Natural killer cell (primary cell): ENCODE measurements at regions not wholly inside any gene's neighbourhood (a gene's known extent, or its start where the extent isn't known, plus 50 kb on each side); places are given as distances from the start of the nearest gene placed in this dataset.

Experiments used
- ATAC-seq, 3 donors: fragments of 150-1000 bp in 2 of 3; fragments of 200-7000 bp in 1 of 3; cut with Tn5 transposase; 1 replicate in 1 of 3; 2 replicates in 2 of 3; pipeline ENCODE4 v1.10.0; 2021; ENCODE audit warnings: mild to moderate bottlenecking in 2 of 3, moderate library complexity in 2 of 3
- DNase-seq, 2 donors: peaks; one replicate each; pipeline versions ENCODE4 v3.0.0 to v3.0.0-alpha.2; 2013 to 2021; ENCODE audit warnings: mixed read lengths in 1 of 2
- H3K27ac ChIP-seq: one replicate; pipeline ENCODE4 v1.5.1; 2013; ENCODE audit warnings: mild to moderate bottlenecking, low read length
- H3K27me3 ChIP-seq: one replicate; pipeline ENCODE4 v1.6.1; 2013; ENCODE audit warnings: low read length; ENCODE audit not compliant: control insufficient read depth, insufficient read depth
- H3K36me3 ChIP-seq: one replicate; pipeline ENCODE4 v1.6.1; 2013; ENCODE audit warnings: low read length; ENCODE audit not compliant: control insufficient read depth, insufficient read depth
- H3K4me1 ChIP-seq: one replicate; pipeline ENCODE4 v1.6.1; 2013; ENCODE audit warnings: low read length; ENCODE audit not compliant: control insufficient read depth, insufficient read depth
- H3K4me3 ChIP-seq: one replicate; pipeline ENCODE4 v1.5.1; 2013; ENCODE audit warnings: low read length
- H3K9me3 ChIP-seq: one replicate; pipeline ENCODE4 v1.6.1; 2013; ENCODE audit warnings: low read length; ENCODE audit not compliant: control insufficient read depth, insufficient read depth
- H3K27ac Mint-ChIP-seq, 2 donors: one replicate each; pipeline ENCODE4 v1.8.0; 2022; ENCODE audit warnings: mild to moderate bottlenecking in 2 of 2, mixed read lengths in 2 of 2, moderate library complexity in 1 of 2
- H3K27me3 Mint-ChIP-seq, 2 donors: one replicate each; pipeline ENCODE4 v1.8.0; 2022; ENCODE audit warnings: low read depth in 2 of 2, mixed read lengths in 2 of 2
- H3K36me3 Mint-ChIP-seq: one replicate; pipeline ENCODE4 v1.8.0; 2022; ENCODE audit warnings: mixed read lengths
- H3K4me1 Mint-ChIP-seq, 2 donors: one replicate each; pipeline ENCODE4 v1.8.0; 2022; ENCODE audit warnings: mixed read lengths in 2 of 2
- H3K4me3 Mint-ChIP-seq: one replicate; pipeline ENCODE4 v1.8.0; 2022; ENCODE audit warnings: mild to moderate bottlenecking, moderate library complexity, mixed read lengths
- H3K9me3 Mint-ChIP-seq, 2 donors: one replicate each; pipeline ENCODE4 v1.8.0; 2022; ENCODE audit warnings: mixed read lengths in 2 of 2
- WGBS: methylation state at CpG from one replicate; pipeline ENCODE4 v1.1.7; 2013; ENCODE audit warnings: missing lambda C conversion rate; ENCODE audit not compliant: insufficient coverage; 5-methylcytosine and 5-hydroxymethylcytosine counted together
- intact Hi-C: fragments of 100-400 bp; cut with micrococcal nuclease; formaldehyde crosslinking; loops from one replicate; pipeline ENCODE4 v1.14.2; 2022
- TF ChIP-seq, protein P1 (sequence below): fragments of 200-600 bp; IDR thresholded peaks from one replicate; pipeline ENCODE4 v1.8.0; 2022; ENCODE audit warnings: antibody characterized with exemption

DNA sequence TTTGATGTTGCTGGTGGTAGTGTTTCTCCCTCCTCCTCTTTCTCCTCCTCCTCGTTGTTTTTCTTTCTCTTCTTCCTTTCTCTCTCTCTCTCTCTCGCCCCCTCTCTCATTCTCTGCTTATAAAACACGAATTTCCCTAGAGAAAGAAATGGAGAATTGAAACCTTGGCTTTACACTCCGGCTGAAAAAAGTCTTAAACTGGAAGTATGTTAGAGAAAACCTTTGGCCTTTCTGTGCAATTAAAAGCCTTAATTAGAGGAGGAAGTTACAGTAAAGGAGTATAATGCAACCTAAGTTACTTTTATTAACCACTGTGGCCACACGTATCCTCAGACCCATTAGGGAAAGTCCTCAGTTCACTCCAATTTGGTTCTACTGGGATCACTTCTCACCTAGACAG lies 501.7 kb upstream of the SORCS1 start:
- H3K27me3 ChIP-seq: no peaks in the 10 kb centered on the region
- peaks cover 5 to 10% of the 10 kb centered on the region in 2 donors for H3K9me3 Mint-ChIP-seq
- no peaks in the 10 kb centered on the region for H3K27me3 Mint-ChIP-seq
- no peaks in the 10 kb centered on the region for H3K4me1 ChIP-seq
- no peaks in the 10 kb centered on the region for H3K4me1 Mint-ChIP-seq
- no peak for ATAC-seq
- H3K9me3 ChIP-seq: no peaks in the 10 kb centered on the region
- DNase-seq: no peak
- WGBS: 86% methylated on average over 1 of the region's 5 CpGs
- no peaks in the 10 kb centered on the region for H3K36me3 ChIP-seq
- H3K27ac Mint-ChIP-seq: no peak overlapping the region
- TF ChIP-seq, protein P1, sequence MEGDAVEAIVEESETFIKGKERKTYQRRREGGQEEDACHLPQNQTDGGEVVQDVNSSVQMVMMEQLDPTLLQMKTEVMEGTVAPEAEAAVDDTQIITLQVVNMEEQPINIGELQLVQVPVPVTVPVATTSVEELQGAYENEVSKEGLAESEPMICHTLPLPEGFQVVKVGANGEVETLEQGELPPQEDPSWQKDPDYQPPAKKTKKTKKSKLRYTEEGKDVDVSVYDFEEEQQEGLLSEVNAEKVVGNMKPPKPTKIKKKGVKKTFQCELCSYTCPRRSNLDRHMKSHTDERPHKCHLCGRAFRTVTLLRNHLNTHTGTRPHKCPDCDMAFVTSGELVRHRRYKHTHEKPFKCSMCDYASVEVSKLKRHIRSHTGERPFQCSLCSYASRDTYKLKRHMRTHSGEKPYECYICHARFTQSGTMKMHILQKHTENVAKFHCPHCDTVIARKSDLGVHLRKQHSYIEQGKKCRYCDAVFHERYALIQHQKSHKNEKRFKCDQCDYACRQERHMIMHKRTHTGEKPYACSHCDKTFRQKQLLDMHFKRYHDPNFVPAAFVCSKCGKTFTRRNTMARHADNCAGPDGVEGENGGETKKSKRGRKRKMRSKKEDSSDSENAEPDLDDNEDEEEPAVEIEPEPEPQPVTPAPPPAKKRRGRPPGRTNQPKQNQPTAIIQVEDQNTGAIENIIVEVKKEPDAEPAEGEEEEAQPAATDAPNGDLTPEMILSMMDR: no peak
- no peak overlapping the region for H3K4me3 ChIP-seq
- intact Hi-C loops: no loop called here
- H3K4me3 Mint-ChIP-seq: no peak overlapping the region
- no peaks in the 10 kb centered on the region for H3K36me3 Mint-ChIP-seq
- no peak overlapping the region for H3K27ac ChIP-seq

DNA sequence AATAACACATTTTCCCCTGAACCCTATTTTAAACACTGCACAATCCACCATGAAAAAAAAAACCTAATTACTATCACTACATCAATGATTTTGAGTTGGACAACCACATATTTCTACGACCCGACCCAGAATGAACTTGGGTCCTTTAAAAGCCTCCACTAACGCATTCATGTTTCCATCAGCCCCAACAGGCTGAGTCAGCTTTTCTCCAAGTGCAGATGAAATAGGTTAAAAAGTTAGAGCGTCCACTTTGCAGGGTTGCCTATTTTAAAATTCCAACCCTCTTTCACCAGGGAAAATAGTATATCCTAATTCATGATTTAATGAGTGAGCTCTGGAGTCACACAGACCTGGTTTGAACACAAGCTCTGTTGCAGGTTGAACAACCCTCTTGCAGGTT lies 501.0 kb upstream of the SORCS1 start:
- no peaks in the 10 kb centered on the region for H3K36me3 ChIP-seq
- no peaks in the 10 kb centered on the region for H3K27me3 ChIP-seq
- no peaks in the 10 kb centered on the region for H3K4me1 Mint-ChIP-seq
- H3K4me3 ChIP-seq: no peak overlapping the region
- H3K4me1 ChIP-seq: no peaks in the 10 kb centered on the region
- no peaks in the 10 kb centered on the region for H3K36me3 Mint-ChIP-seq
- TF ChIP-seq, protein P1: no peak
- no peak overlapping the region for H3K4me3 Mint-ChIP-seq
- ATAC-seq (no peak), DNase-seq (no peak)
- H3K27ac Mint-ChIP-seq: no peak overlapping the region
- intact Hi-C loops: no loop called here
- peaks cover 2 to 10% of the 10 kb centered on the region in 2 donors for H3K9me3 Mint-ChIP-seq
- no peak overlapping the region for H3K27ac ChIP-seq
- 76% methylated on average over 4 of the region's 4 CpGs for WGBS
- H3K27me3 Mint-ChIP-seq: no peaks in the 10 kb centered on the region
- H3K9me3 ChIP-seq: no peaks in the 10 kb centered on the region

DNA sequence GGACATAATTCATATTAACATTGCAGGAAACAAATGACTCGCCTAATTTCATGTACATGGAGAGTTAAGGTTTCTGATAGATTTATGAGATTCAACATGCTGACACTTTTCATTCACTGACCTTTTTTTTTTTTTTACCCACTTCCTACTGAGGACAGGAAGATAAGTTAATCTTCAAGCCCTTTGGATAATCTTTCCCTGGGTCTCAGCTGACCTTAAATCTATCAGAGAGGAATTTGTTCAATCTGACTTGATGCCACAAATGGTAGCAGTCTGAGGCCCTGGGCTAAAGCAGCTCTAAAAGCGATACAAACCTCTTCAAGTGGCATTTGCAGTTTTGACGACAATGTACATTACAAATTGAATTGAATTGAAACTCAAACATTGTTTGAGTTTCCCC lies 493.3 kb upstream of the SORCS1 start:
- 76% methylated on average over 2 of the region's 3 CpGs for WGBS
- Histone ChIP-seq H3K4me1 (peaks cover 3% of the 10 kb centered on the region), H3K27me3 (no peaks in the 10 kb centered on the region)

DNA sequence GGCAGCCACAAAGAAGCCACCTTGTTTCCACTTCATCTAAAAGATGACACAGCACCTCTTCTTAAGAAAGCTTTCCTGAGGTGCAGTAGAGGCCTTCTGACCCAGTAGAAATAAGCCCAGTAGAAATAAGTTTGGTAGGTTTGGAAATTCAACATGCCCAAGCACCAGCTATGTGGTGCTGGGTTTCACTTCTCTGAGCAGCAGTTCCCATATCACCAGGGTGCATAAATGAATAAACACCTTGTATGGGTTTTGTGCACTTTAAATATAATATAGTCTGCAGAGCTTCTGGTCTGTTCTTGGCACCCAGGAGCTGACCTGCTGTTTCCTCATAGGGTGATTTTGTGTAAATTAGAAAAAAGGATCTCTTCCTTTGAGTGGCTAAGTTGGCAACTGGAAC lies 492.4 kb upstream of the SORCS1 start:
- Mint-ChIP-seq H3K27ac (no peak overlapping the region), H3K9me3 (peaks cover 0 to 2% of the 10 kb centered on the region in 2 donors), H3K36me3 (no peaks in the 10 kb centered on the region), H3K4me1 (peaks cover 0 to 6% of the 10 kb centered on the region in 2 donors), H3K4me3 (no peak overlapping the region), H3K27me3 (no peaks in the 10 kb centered on the region)
- intact Hi-C loops: no loop called here
- ATAC-seq: no peak
- Histone ChIP-seq H3K27me3 (no peaks in the 10 kb centered on the region), H3K4me3 (no peak overlapping the region), H3K9me3 (no peaks in the 10 kb centered on the region), H3K4me1 (peaks cover 3% of the 10 kb centered on the region), H3K36me3 (no peaks in the 10 kb centered on the region), H3K27ac (no peak overlapping the region)
- DNase-seq: no peak
- TF ChIP-seq, protein P1: no peak

More for the DNA sequence above, 493.3 kb upstream of the SORCS1 start:
- Mint-ChIP-seq H3K4me3 (no peak overlapping the region), H3K4me1 (peaks cover 0 to 6% of the 10 kb centered on the region in 2 donors), H3K9me3 (peaks cover 0 to 2% of the 10 kb centered on the region in 2 donors), H3K27ac (no peak overlapping the region), H3K36me3 (no peaks in the 10 kb centered on the region), H3K27me3 (no peaks in the 10 kb centered on the region)
- no peak for ATAC-seq
- no peaks in the 10 kb centered on the region for H3K9me3 ChIP-seq
- no peak for DNase-seq
- H3K4me3 ChIP-seq: no peak overlapping the region
- no peak overlapping the region for H3K27ac ChIP-seq
- intact Hi-C loops: no loop called here
- no peaks in the 10 kb centered on the region for H3K36me3 ChIP-seq
- TF ChIP-seq, protein P1: no peak
